ENCODE measurements at regions not wholly inside any gene's neighbourhood (a gene's known extent, or its start where the extent isn't known, plus 50 kb on each side); places are given as distances from the start of the nearest gene placed in this dataset.

GRCh38 chr9:108180541-108180940 lies 675.2 kb downstream of the ACTL7B start:
- no peaks in the 10 kb centered on the region for H3K4me1 ChIP-seq (ENCODE audit: insufficient read depth, low read length)
- peaks cover 2% of the 10 kb centered on the region; the same call in 1 of the 2 replicates for H3K27me3 Mint-ChIP-seq (ENCODE audit: low read depth)

More at GRCh38 chr9:108180541-108180940, 675.2 kb downstream of the ACTL7B start:
- Mint-ChIP-seq H3K4me1 (no peaks in the 10 kb centered on the region), H3K9me3 (no peaks in the 10 kb centered on the region), H3K4me3 (no peak overlapping the region), H3K27ac (no peak overlapping the region), H3K36me3 (ENCODE audit: insufficient read depth in 1 of 3, low read depth in 3 of 3) (no peaks in the 10 kb centered on the region; a peak in 1 of 7 replicates)
- H2BK20ac ChIP-seq (ENCODE audit: low read depth, low read length, poor library complexity, severe bottlenecking): no peak overlapping the region
- DNase-seq: no peak
- no peak overlapping the region for H4K5ac ChIP-seq (ENCODE audit: insufficient read length, low read depth, low read length)
- no peak overlapping the region for H3K4me2 ChIP-seq (ENCODE audit: insufficient read depth, insufficient read length, low read length)
- H2BK15ac ChIP-seq (ENCODE audit: low read depth, low read length): no peak overlapping the region
- H3K79me2 ChIP-seq (ENCODE audit: insufficient read depth, low read length): no peaks in the 10 kb centered on the region
- H4K91ac ChIP-seq (ENCODE audit: insufficient read length, low read depth, low read length): no peak overlapping the region
- no peak overlapping the region for H3T11ph ChIP-seq (ENCODE audit: low read length)
- H3K14ac ChIP-seq (ENCODE audit: insufficient read depth, low read length): no peak overlapping the region; the same call in 1 of the 2 replicates
- H3K4ac ChIP-seq (ENCODE audit: low read depth, low read length): no peak overlapping the region
- H2AFZ ChIP-seq (ENCODE audit: low read length): no peak overlapping the region
- WGBS (ENCODE audit: extremely low coverage, insufficient read length, low lambda C conversion rate): no CpG with 5 or more reads among the region's 1 CpG
- H4K8ac ChIP-seq (replicated peaks; ENCODE audit: insufficient read length, low read depth, low read length): no peak overlapping the region
- H3K18ac ChIP-seq (ENCODE audit: insufficient read length, low read depth, low read length): no peak overlapping the region
- no peak overlapping the region for H3K9ac ChIP-seq (ENCODE audit: extremely low read depth, insufficient read length, low read length)
- no peak for TF ChIP-seq CTCF (conservative IDR thresholded peaks at IDR 0.05)
- H4K20me1 ChIP-seq (ENCODE audit: control insufficient read depth, insufficient read depth, insufficient read length): no peaks in the 10 kb centered on the region
- no peaks in the 10 kb centered on the region for H3K27me3 ChIP-seq (ENCODE audit: insufficient read depth, low read length)
- H2BK5ac ChIP-seq (ENCODE audit: insufficient read length, low read length): no peak overlapping the region
- H3K79me1 ChIP-seq (ENCODE audit: insufficient read depth, low read depth, low read length, poor library complexity, severe bottlenecking): no peaks in the 10 kb centered on the region
- no peaks in the 10 kb centered on the region for H3K9me3 ChIP-seq (ENCODE audit: control insufficient read depth, low read depth, low read length)
- no peak overlapping the region for H2BK120ac ChIP-seq (ENCODE audit: low read depth, low read length, poor library complexity, severe bottlenecking)
- H3K23me2 ChIP-seq (ENCODE audit: insufficient read length, low read depth, low read length, poor library complexity, severe bottlenecking): no peaks in the 10 kb centered on the region
- H2AK5ac ChIP-seq (ENCODE audit: insufficient read length, low read length): no peak overlapping the region
- no peak overlapping the region for H3K27ac ChIP-seq (ENCODE audit: insufficient read length, low read depth, low read length)
- H3K56ac ChIP-seq (ENCODE audit: insufficient read length, low read depth, low read length): no peak overlapping the region
- H3K23ac ChIP-seq (ENCODE audit: insufficient read length, low read depth, low read length): no peak overlapping the region
- no peak overlapping the region for H2BK12ac ChIP-seq (ENCODE audit: insufficient read length, low read depth, low read length)
